ENCODE measurements at regions not wholly inside any gene's neighbourhood (a gene's known extent, or its start where the extent isn't known, plus 50 kb on each side); places are given as distances from the start of the nearest gene placed in this dataset.

- peak; percentile 74 for DNase-seq (ENCODE audit: low read depth)
- no peak overlapping the region for H3K4me3 ChIP-seq (ENCODE audit: low read depth, low read length)
Measured at GRCh38 chr6:23349521-23350147, 776.4 kb upstream of the NRSN1 start.

GRCh38 chr6:23350752-23351453, 775.1 kb upstream of the NRSN1 start:
- no peak for DNase-seq (ENCODE audit: low read depth)

GRCh38 chr6:23354004-23354403, 772.0 kb upstream of the NRSN1 start:
- H3K4me3 ChIP-seq (ENCODE audit: low read depth, low read length) = no peak overlapping the region
- DNase-seq (ENCODE audit: low read depth) = no peak

More at GRCh38 chr6:23350752-23351453, 775.1 kb upstream of the NRSN1 start:
- H3K4me3 ChIP-seq (ENCODE audit: low read depth, low read length) = no peak overlapping the region

GRCh38 chr6:23357185-23357766, 768.7 kb upstream of the NRSN1 start:
- no peak overlapping the region for H3K4me3 ChIP-seq (ENCODE audit: low read depth, low read length)
- no peak for DNase-seq (ENCODE audit: low read depth)

GRCh38 chr6:23365732-23366131, 760.3 kb upstream of the NRSN1 start:
- no peak for DNase-seq (ENCODE audit: low read depth)
- no peak overlapping the region for H3K4me3 ChIP-seq (ENCODE audit: low read depth, low read length)

GRCh38 chr6:23367311-23367710, 758.7 kb upstream of the NRSN1 start:
- H3K4me3 ChIP-seq (ENCODE audit: low read depth, low read length) = no peak overlapping the region
- no peak for DNase-seq (ENCODE audit: low read depth)

GRCh38 chr6:23368557-23368956, 757.5 kb upstream of the NRSN1 start:
- H3K4me3 ChIP-seq (ENCODE audit: low read depth, low read length) = no peak overlapping the region
- DNase-seq (ENCODE audit: low read depth) = no peak

- no peak overlapping the region for H3K4me3 ChIP-seq (ENCODE audit: low read depth, low read length)
- no peak for DNase-seq (ENCODE audit: low read depth)
Measured at GRCh38 chr6:23370051-23370450, 756.0 kb upstream of the NRSN1 start.

- DNase-seq (ENCODE audit: low read depth) = no peak
- H3K4me3 ChIP-seq (ENCODE audit: low read depth, low read length) = no peak overlapping the region
Measured at GRCh38 chr6:23371132-23371915, 754.7 kb upstream of the NRSN1 start.

- DNase-seq (ENCODE audit: low read depth) = no peak
- H3K4me3 ChIP-seq (ENCODE audit: low read depth, low read length) = no peak overlapping the region
Measured at GRCh38 chr6:23377830-23378229, 748.2 kb upstream of the NRSN1 start.

GRCh38 chr6:23380465-23380864, 745.5 kb upstream of the NRSN1 start:
- no peak overlapping the region for H3K4me3 ChIP-seq (ENCODE audit: low read depth, low read length)
- DNase-seq (ENCODE audit: low read depth) = no peak

- DNase-seq (ENCODE audit: low read depth) = no peak
- no peak overlapping the region for H3K4me3 ChIP-seq (ENCODE audit: low read depth, low read length)
Measured at GRCh38 chr6:23388086-23388783, 737.8 kb upstream of the NRSN1 start.

- DNase-seq (ENCODE audit: low read depth) = no peak
Measured at GRCh38 chr6:23389386-23389785, 736.6 kb upstream of the NRSN1 start.

DNA sequence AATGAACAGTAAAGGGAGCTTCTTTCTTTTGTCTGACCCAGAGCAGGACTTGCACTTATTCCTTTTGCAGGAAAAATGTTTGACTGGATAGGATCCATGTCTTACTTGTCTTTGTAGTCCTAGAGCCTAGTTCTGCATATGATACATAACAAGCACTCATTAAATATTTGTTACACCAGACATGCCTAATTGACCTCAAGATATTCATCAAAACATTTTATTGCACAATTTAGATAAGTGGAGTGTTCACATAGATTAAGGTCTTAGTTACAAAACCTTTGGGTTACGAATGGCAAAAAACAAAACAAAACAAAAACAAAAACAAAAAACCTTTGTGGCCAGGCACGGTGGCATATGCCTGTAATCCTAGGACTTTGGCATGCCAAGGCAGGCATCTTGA, 735.8 kb upstream of the NRSN1 start:
- DNase-seq (ENCODE audit: low read depth) = no peak
- no peak overlapping the region for H3K4me3 ChIP-seq (ENCODE audit: low read depth, low read length)

More at GRCh38 chr6:23389386-23389785, 736.6 kb upstream of the NRSN1 start:
- no peak overlapping the region for H3K4me3 ChIP-seq (ENCODE audit: low read depth, low read length)

GRCh38 chr6:23394681-23395080, 731.3 kb upstream of the NRSN1 start:
- H3K4me3 ChIP-seq (ENCODE audit: low read depth, low read length) = no peak overlapping the region
- DNase-seq (ENCODE audit: low read depth) = no peak

GRCh38 chr6:23395381-23395780, 730.6 kb upstream of the NRSN1 start:
- DNase-seq (ENCODE audit: low read depth) = no peak

GRCh38 chr6:23396949-23397348, 729.1 kb upstream of the NRSN1 start:
- no peak for DNase-seq (ENCODE audit: low read depth)

More at GRCh38 chr6:23395381-23395780, 730.6 kb upstream of the NRSN1 start:
- no peak overlapping the region for H3K4me3 ChIP-seq (ENCODE audit: low read depth, low read length)

GRCh38 chr6:23403460-23403859, 722.6 kb upstream of the NRSN1 start:
- no peak for DNase-seq (ENCODE audit: low read depth)

More at GRCh38 chr6:23396949-23397348, 729.1 kb upstream of the NRSN1 start:
- no peak overlapping the region for H3K4me3 ChIP-seq (ENCODE audit: low read depth, low read length)

DNA sequence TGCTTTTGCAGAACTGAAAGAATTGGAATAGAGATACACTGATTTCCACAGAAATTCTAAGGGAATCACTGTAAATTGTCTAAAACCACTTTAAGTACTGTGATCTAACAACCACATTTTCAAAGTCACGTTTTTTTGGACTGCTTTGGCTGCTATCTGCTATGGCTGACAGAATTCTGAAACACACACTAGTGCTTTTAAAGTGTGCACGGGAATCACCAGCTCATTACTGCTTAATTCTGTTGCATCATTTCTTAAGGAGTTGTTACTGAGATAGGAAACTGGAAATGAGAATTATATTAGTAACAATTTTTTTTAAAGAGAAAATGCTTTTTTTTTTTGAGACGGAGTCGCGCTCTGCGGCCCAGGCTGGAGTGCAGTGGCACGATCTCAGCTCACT, 716.5 kb upstream of the NRSN1 start:
- no peak overlapping the region for H3K4me3 ChIP-seq (ENCODE audit: low read depth, low read length)
- no peak for DNase-seq (ENCODE audit: low read depth)

More at GRCh38 chr6:23403460-23403859, 722.6 kb upstream of the NRSN1 start:
- H3K4me3 ChIP-seq (ENCODE audit: low read depth, low read length) = no peak overlapping the region
